GM12874 (cell line): ENCODE measurements at regions not wholly inside any gene's neighbourhood (a gene's known extent, or its start where the extent isn't known, plus 50 kb on each side); places are given as distances from the start of the nearest gene placed in this dataset.

ENCODE experiments used
- CTCF ChIP-seq: IDR thresholded peaks from 2 replicates; pipeline ENCODE4 v1.5.1; 2011; ENCODE audit warnings: low read depth, mild to moderate bottlenecking, control low read depth, low read length, moderate library complexity; ENCODE audit not compliant: insufficient read depth

- TF ChIP-seq CTCF: no peak
Observed at GRCh38 chr4:14233126-14233525, 605.6 kb upstream of the BOD1L1 start.

- no peak for TF ChIP-seq CTCF
Observed at GRCh38 chr4:14234307-14234706, 606.8 kb upstream of the BOD1L1 start.

- no peak for TF ChIP-seq CTCF
Observed at GRCh38 chr4:14236359-14236758, 608.8 kb upstream of the BOD1L1 start.

- TF ChIP-seq CTCF: no peak
Observed at GRCh38 chr4:14237911-14238310, 610.4 kb upstream of the BOD1L1 start.

GRCh38 chr4:14241574-14241973 lies 614.0 kb upstream of the BOD1L1 start:
- no peak for TF ChIP-seq CTCF

GRCh38 chr4:14247767-14248166 lies 620.2 kb upstream of the BOD1L1 start:
- TF ChIP-seq CTCF: no peak

- no peak for TF ChIP-seq CTCF
Observed at GRCh38 chr4:14249226-14249625, 621.7 kb upstream of the BOD1L1 start.

GRCh38 chr4:14254252-14254651 lies 626.7 kb upstream of the BOD1L1 start:
- TF ChIP-seq CTCF: peak; percentile 58; the same call in 1 of the 2 replicates
